ENCODE measurements at regions not wholly inside any gene's neighbourhood (a gene's known extent, or its start where the extent isn't known, plus 50 kb on each side); places are given as distances from the start of the nearest gene placed in this dataset.

DNA sequence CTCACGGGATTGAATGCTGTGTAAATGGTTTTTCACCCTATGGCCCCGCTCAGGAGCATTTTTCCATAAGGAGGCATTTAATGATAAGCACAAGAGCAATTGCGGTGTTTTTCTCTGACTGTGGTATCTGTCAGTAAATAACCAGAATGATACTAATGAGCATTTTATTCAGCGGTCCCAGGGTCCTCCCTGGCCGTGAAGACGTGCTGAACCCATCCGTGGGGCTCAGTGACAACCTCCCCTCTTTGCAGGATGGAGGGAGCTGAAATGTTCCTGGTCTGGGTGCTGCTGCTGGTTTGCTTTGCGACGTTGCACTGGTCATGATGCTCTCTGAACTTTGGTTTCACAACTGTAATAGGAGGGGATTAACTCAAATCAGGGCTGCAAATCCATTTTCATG lies 625.6 kb downstream of the AACS start:
- no peak overlapping the region for H3K27ac ChIP-seq
- ChIA-PET POLR2A (ENCODE audit: low non-redundant PET) (no interaction called here), CTCF (no interaction called here)
- no peak for DNase-seq (ENCODE audit: low spot score)
- TF ChIP-seq, protein P1, sequence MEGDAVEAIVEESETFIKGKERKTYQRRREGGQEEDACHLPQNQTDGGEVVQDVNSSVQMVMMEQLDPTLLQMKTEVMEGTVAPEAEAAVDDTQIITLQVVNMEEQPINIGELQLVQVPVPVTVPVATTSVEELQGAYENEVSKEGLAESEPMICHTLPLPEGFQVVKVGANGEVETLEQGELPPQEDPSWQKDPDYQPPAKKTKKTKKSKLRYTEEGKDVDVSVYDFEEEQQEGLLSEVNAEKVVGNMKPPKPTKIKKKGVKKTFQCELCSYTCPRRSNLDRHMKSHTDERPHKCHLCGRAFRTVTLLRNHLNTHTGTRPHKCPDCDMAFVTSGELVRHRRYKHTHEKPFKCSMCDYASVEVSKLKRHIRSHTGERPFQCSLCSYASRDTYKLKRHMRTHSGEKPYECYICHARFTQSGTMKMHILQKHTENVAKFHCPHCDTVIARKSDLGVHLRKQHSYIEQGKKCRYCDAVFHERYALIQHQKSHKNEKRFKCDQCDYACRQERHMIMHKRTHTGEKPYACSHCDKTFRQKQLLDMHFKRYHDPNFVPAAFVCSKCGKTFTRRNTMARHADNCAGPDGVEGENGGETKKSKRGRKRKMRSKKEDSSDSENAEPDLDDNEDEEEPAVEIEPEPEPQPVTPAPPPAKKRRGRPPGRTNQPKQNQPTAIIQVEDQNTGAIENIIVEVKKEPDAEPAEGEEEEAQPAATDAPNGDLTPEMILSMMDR (conservative IDR thresholded peaks at IDR 0.05; ENCODE audit: low read depth) = no peak

DNA sequence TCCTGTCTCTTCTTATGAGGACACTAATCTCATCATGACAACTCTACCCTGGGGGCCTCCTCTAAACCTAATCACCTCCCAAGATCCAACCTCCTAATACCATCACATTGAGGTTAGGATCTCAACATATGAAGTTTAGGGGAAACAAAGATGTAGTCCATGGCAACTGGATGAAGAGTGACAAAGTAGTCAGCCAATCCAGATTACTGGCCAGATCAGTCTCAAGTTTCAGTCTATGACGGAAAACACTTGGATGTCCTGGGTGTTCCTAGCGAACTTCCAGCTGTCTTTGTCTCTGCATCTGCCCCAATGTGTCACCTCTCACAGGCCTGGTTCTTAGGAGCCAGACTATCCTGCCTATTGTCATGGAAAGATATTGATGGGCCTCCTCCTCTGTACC lies 630.8 kb downstream of the AACS start:
- CTCF ChIA-PET = no interaction called here
- TF ChIP-seq, protein P1 (conservative IDR thresholded peaks at IDR 0.05; ENCODE audit: low read depth) = no peak
- no peak for DNase-seq (ENCODE audit: low spot score)
- POLR2A ChIA-PET (ENCODE audit: low non-redundant PET) = no interaction called here
- no peak overlapping the region for H3K27ac ChIP-seq

DNA sequence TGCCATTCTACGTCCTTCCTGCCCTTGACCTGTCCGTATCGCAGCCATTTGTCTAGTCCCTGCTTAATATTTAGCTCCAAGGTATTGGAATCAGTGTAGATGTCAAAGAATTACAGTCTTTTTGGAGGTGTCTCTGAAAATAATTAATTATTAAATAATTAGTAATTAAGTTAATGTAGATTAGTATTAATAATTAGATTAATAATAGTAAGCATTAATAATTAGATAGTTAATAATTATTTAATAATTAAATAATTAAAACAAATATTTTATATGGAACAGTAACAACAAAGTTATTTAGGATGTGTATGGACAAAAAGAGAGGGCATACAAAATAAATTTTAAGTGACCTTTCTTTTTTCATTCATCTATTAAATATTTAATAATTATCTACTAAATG lies 639.6 kb downstream of the AACS start:
- no peak for DNase-seq (ENCODE audit: low spot score)
- ChIA-PET POLR2A (ENCODE audit: low non-redundant PET) (no interaction called here), CTCF (no interaction called here)
- TF ChIP-seq, protein P1 (conservative IDR thresholded peaks at IDR 0.05; ENCODE audit: low read depth) = no peak
- H3K27ac ChIP-seq = no peak overlapping the region

DNA sequence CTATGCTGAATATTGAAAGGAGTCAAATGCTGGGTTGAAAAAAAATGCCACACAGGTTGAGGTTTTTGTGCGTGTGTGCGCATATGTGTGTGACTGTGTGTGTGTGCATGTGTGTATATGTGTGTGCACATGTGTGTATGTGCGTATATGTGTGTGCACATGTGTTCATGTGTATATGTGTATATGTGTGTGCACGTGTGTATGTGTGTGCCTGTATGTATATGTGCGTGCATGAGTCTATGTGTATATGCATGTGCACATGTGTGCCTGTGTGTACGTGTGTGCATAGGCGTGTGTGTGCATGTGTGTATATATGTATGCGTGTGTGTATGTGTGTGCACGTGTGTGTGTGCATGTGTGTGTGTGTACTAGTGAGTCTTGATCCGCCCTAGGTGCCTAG lies 655.7 kb downstream of the AACS start:
- DNase-seq (ENCODE audit: low spot score) = no peak
- TF ChIP-seq, protein P1 (conservative IDR thresholded peaks at IDR 0.05; ENCODE audit: low read depth) = no peak
- CTCF ChIA-PET = no interaction called here
- POLR2A ChIA-PET (ENCODE audit: low non-redundant PET) = no interaction called here
- H3K27ac ChIP-seq = no peak overlapping the region

DNA sequence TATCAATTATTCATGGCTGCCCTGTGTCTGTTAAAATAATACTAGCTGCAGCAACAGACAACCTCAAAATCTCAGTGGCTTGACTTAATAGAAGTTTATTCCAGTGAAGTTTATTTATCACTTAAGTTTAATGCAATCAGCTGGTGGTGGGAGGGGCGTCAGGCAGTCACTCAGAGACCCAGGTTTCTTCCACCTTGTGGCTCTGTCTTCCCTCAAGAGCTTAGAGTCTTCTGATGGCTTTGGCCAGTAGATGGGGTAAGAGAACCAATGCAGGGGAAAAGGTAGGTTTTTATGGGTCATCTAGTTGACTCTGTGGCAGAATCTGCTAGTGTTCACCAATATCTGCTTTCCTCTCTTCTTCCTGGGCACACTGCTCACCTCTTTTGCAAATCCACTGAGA lies 668.9 kb downstream of the AACS start:
- CTCF ChIA-PET = interaction anchor here (0.6 kb wide), 1 partner anchor 1815 kb away, joined by 3 read pairs; no protein-coding TSS in a partner anchor
- H3K27ac ChIP-seq = no peak overlapping the region
- POLR2A ChIA-PET (ENCODE audit: low non-redundant PET) = no interaction called here
- TF ChIP-seq, protein P1 (conservative IDR thresholded peaks at IDR 0.05; ENCODE audit: low read depth) = no peak
- no peak for DNase-seq (ENCODE audit: low spot score)

DNA sequence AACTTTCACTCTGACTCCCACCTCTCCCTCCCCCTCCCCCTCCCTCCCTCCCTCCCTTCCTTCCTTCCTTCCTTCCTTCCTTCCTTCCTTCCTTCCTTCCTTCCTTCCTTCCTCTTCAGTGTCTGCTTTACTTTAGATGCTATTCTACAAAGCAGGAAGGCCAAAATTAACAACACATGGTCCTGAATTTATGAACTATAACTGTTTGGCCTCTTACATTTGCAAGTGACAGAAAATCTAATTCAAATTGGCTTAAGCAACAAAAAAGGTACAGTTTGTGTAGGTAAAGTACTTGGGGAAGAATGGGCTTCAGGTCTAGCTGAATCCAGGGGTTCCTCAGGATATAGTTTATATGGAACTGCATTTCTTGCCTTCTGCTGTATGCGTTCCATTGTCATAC lies 673.0 kb downstream of the AACS start:
- DNase-seq (ENCODE audit: low spot score) = no peak
- ChIA-PET POLR2A (ENCODE audit: low non-redundant PET) (no interaction called here), CTCF (no interaction called here)
- H3K27ac ChIP-seq = no peak overlapping the region
- TF ChIP-seq, protein P1 (conservative IDR thresholded peaks at IDR 0.05; ENCODE audit: low read depth) = no peak

DNA sequence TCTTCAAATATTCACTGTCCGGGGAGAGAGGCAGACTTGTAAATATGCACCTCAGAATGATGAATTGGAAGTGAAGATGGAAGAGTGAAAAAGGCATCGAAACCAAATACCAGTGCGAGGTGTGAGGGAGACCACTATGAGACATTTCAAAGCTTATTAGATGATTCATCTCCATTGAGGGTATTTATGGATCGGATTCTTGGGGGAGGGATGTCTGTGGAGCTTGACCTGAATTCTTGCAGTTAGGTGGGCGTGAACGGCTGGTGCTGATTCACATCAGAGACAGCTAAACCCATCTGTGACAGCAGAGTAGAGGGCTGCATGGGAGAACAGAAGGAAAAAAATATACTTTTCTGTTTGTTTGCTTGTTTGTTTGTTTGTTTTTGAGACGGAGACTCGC lies 677.2 kb downstream of the AACS start:
- no peak overlapping the region for H3K27ac ChIP-seq
- ChIA-PET CTCF (no interaction called here), POLR2A (ENCODE audit: low non-redundant PET) (no interaction called here)
- no peak for DNase-seq (ENCODE audit: low spot score)
- TF ChIP-seq, protein P1 (conservative IDR thresholded peaks at IDR 0.05; ENCODE audit: low read depth) = no peak

Data from RWPE1 (cell line).